GM12864 (cell line): ENCODE measurements at regions not wholly inside any gene's neighbourhood (a gene's known extent, or its start where the extent isn't known, plus 50 kb on each side); places are given as distances from the start of the nearest gene placed in this dataset.
"Not testable (repeated sequence)": the region's sequence is repeated elsewhere in the genome, so short reads cannot be mapped to it uniquely, and the experiment has no call there.

Experiments used
- DNase-seq: peaks from one replicate; pipeline ENCODE4 v3.0.0-alpha.2; 2011; ENCODE audit warnings: low read depth
- H3K4me3 ChIP-seq: 2 replicates; pipeline ENCODE4 v1.5.1; 2011; ENCODE audit warnings: mild to moderate bottlenecking, low read depth, low read length, control low read depth
- CTCF ChIP-seq: IDR thresholded peaks from 2 replicates; pipeline ENCODE4 v1.5.1; 2011; ENCODE audit warnings: low read depth, mild to moderate bottlenecking, moderate library complexity, low read length, control low read depth, inconsistent platforms; ENCODE audit errors: missing control alignments

- DNase-seq: no peak
- H3K4me3 ChIP-seq: no peak overlapping the region
- no peak for TF ChIP-seq CTCF
Measured at GRCh38 chr3:144744473-144744872, 772.9 kb downstream of the DIPK2A start.

- TF ChIP-seq CTCF: no peak
- no peak for DNase-seq
- H3K4me3 ChIP-seq: no peak overlapping the region
Measured at GRCh38 chr3:144746631-144747030, 775.0 kb downstream of the DIPK2A start.

GRCh38 chr3:144749536-144750253 lies 778.1 kb downstream of the DIPK2A start:
- not testable (repeated sequence) for H3K4me3 ChIP-seq, DNase-seq

GRCh38 chr3:144754076-144754783 lies 782.6 kb downstream of the DIPK2A start:
- no peak for TF ChIP-seq CTCF
- DNase-seq: no peak
- H3K4me3 ChIP-seq: no peak overlapping the region

- no peak overlapping the region for H3K4me3 ChIP-seq
- no peak for DNase-seq
- TF ChIP-seq CTCF: no peak
Measured at GRCh38 chr3:144756704-144757440, 785.2 kb downstream of the DIPK2A start.

- DNase-seq: no peak
- TF ChIP-seq CTCF: no peak
- H3K4me3 ChIP-seq: no peak overlapping the region
Measured at GRCh38 chr3:144760831-144761230, 789.2 kb downstream of the DIPK2A start.

- TF ChIP-seq CTCF: no peak
- no peak for DNase-seq
- H3K4me3 ChIP-seq: no peak overlapping the region
Measured at GRCh38 chr3:144762091-144762490, 790.5 kb downstream of the DIPK2A start.
